Kidney (tissue), 13 donors: ENCODE measurements at regions not wholly inside any gene's neighbourhood (a gene's known extent, or its start where the extent isn't known, plus 50 kb on each side); places are given as distances from the start of the nearest gene placed in this dataset.

Experiments
- DNase-seq, 5 donors: peaks; one replicate each; pipeline ENCODE4 v3.0.0-alpha.2; 2013 to 2020
- FAIRE-seq: peaks from 2 replicates; lab custom pipeline; 2012; peaks lifted over from hg19 to GRCh38; lab: Jason Lieb, UNC
- H3K27ac ChIP-seq, 2 donors: one replicate each; pipeline ENCODE4 v1.7.0; 2013; ENCODE audit warnings: low read depth in 2 of 2, low read length in 2 of 2, inconsistent platforms in 1 of 2
- H3K27me3 ChIP-seq: one replicate; pipeline ENCODE4 v1.7.1; 2013; ENCODE audit warnings: low read length, inconsistent platforms; ENCODE audit not compliant: control insufficient read depth, insufficient read depth
- H3K36me3 ChIP-seq, 3 donors: one replicate each; pipeline versions ENCODE4 v1.7.0 to v1.7.1; 2013; ENCODE audit warnings: low read length in 3 of 3, control low read depth in 1 of 3, inconsistent platforms in 1 of 3; ENCODE audit not compliant: insufficient read depth in 3 of 3, control insufficient read depth in 2 of 3
- H3K4me1 ChIP-seq, 3 donors: one replicate each; pipeline versions ENCODE4 v1.7.0 to v1.7.1; 2013; ENCODE audit warnings: low read length in 3 of 3, inconsistent platforms in 1 of 3, low read depth in 1 of 3; ENCODE audit not compliant: control insufficient read depth in 2 of 3, insufficient read depth in 2 of 3
- H3K4me3 ChIP-seq, 3 donors: one replicate each; pipeline versions ENCODE4 v1.7.0 to v1.8.1; 2013; ENCODE audit warnings: low read length in 3 of 3, control low read depth in 1 of 3, inconsistent platforms in 1 of 3
- H3K9ac ChIP-seq, 3 donors: one replicate each; pipeline versions ENCODE4 v1.7.0 to v1.7.1; 2013; ENCODE audit warnings: low read length in 3 of 3, control low read depth in 1 of 3, inconsistent platforms in 1 of 3
- H3K9me3 ChIP-seq, 3 donors: one replicate each; pipeline versions ENCODE4 v1.7.0 to v1.7.1; 2013; ENCODE audit warnings: low read length in 3 of 3, control low read depth in 1 of 3, inconsistent platforms in 1 of 3; ENCODE audit not compliant: control insufficient read depth in 2 of 3, insufficient read depth in 1 of 3
- CTCF ChIP-seq: IDR thresholded peaks from 3 replicates; pipeline ENCODE4 v1.5.1; 2012; ENCODE audit warnings: mild to moderate bottlenecking, moderate library complexity, borderline replicate concordance; ENCODE audit not compliant: insufficient read depth; ENCODE audit errors: extremely low read depth
- intact Hi-C: fragments of 100-400 bp; cut with DNase I; formaldehyde crosslinking; loops from one replicate; pipeline ENCODE4 v1.11.1; 2022
- donor health status: control.
- donor health status: control.
- donor health status: control.
- donor health status: control.
- donor health status: control.
- donor health status: DM: yes; HTN: yes; CAD: no.
- donor health status: Normal renal cell carcinoma (clear cell type).

GRCh38 chr2:12861344-12861930, 144.7 kb downstream of the TRIB2 start:
- DNase-seq (no peak), FAIRE-seq (no peak)
- H3K36me3 ChIP-seq: no peaks in the 10 kb centered on the region
- intact Hi-C loops: no loop called here
- no peaks in the 10 kb centered on the region for H3K27me3 ChIP-seq
- H3K4me1 ChIP-seq: no peaks in the 10 kb centered on the region
- H3K27ac ChIP-seq: peak overlapping the region in 1 of 2 donors; percentile 35
- TF ChIP-seq CTCF: no peak
- H3K9me3 ChIP-seq: peaks cover 0 to 11% (median 4%) of the 10 kb centered on the region in 3 donors
- H3K4me3 ChIP-seq: no peak overlapping the region
- H3K9ac ChIP-seq: no peak overlapping the region

GRCh38 chr2:12862541-12862940, 145.8 kb downstream of the TRIB2 start:
- Histone ChIP-seq H3K27me3 (no peaks in the 10 kb centered on the region), H3K27ac (no peak overlapping the region), H3K9me3 (peaks cover 0 to 11% (median 4%) of the 10 kb centered on the region in 3 donors), H3K9ac (no peak overlapping the region), H3K36me3 (no peaks in the 10 kb centered on the region), H3K4me3 (no peak overlapping the region), H3K4me1 (no peaks in the 10 kb centered on the region)
- no peak for DNase-seq
- no peak for TF ChIP-seq CTCF
- no peak for FAIRE-seq
- intact Hi-C loops: no loop called here

- no peak overlapping the region for H3K9ac ChIP-seq
- H3K4me1 ChIP-seq: no peaks in the 10 kb centered on the region
- H3K27me3 ChIP-seq: no peaks in the 10 kb centered on the region
- peaks cover 0 to 11% (median 4%) of the 10 kb centered on the region in 3 donors for H3K9me3 ChIP-seq
- TF ChIP-seq CTCF: no peak
- intact Hi-C loops: no loop called here
- H3K36me3 ChIP-seq: no peaks in the 10 kb centered on the region
- no peak overlapping the region for H3K4me3 ChIP-seq
- FAIRE-seq (no peak), DNase-seq (no peak)
- no peak overlapping the region for H3K27ac ChIP-seq
These were observed 147.2 kb downstream of the TRIB2 start for GRCh38 chr2:12863937-12864336.
